Astrocyte (in vitro differentiated cells and primary cell): ENCODE measurements at regions not wholly inside any gene's neighbourhood (a gene's known extent, or its start where the extent isn't known, plus 50 kb on each side); places are given as distances from the start of the nearest gene placed in this dataset.

Source experiments
- DNase-seq: peaks from one replicate; pipeline ENCODE4 v3.0.0-alpha.2; 2010; ENCODE audit warnings: low read depth
- FAIRE-seq: peaks from 2 replicates; lab custom pipeline; 2011; peaks lifted over from hg19 to GRCh38; lab: Jason Lieb, UNC
- H2AFZ ChIP-seq: 2 replicates; pipeline ENCODE4 v1.6.0; 2012; ENCODE audit warnings: low read depth, low read length, inconsistent platforms
- H3K27ac ChIP-seq: 2 replicates; pipeline ENCODE4 v1.5.1; 2011; ENCODE audit warnings: low read depth, low read length, inconsistent platforms
- H3K27me3 ChIP-seq: 2 replicates; pipeline ENCODE4 v1.6.0; 2011; ENCODE audit warnings: low read length, inconsistent platforms; ENCODE audit not compliant: insufficient read depth
- H3K36me3 ChIP-seq: 2 replicates; pipeline ENCODE4 v1.5.1; 2011; ENCODE audit warnings: low read length, inconsistent platforms; ENCODE audit not compliant: insufficient read depth
- H3K4me1 ChIP-seq: 2 replicates; pipeline ENCODE4 v1.5.1; 2011; ENCODE audit warnings: low read length, inconsistent platforms; ENCODE audit not compliant: insufficient read depth
- H3K4me2 ChIP-seq: 2 replicates; pipeline ENCODE4 v1.6.0; 2012; ENCODE audit warnings: low read length, inconsistent platforms
- H3K4me3 ChIP-seq: 2 replicates; pipeline ENCODE4 v1.5.1; 2011; ENCODE audit warnings: low read depth, mild to moderate bottlenecking, low read length, inconsistent platforms; ENCODE audit not compliant: insufficient read depth
- H3K79me2 ChIP-seq: 2 replicates; pipeline ENCODE4 v1.6.0; 2012; ENCODE audit warnings: mild to moderate bottlenecking, low read length, inconsistent platforms; ENCODE audit not compliant: insufficient read depth
- H3K9ac ChIP-seq: 2 replicates; pipeline ENCODE4 v1.6.0; 2012; ENCODE audit warnings: mild to moderate bottlenecking, low read length, inconsistent platforms
- H3K9me3 ChIP-seq: 2 replicates; pipeline ENCODE4 v1.5.1; 2012; ENCODE audit warnings: low read depth, mild to moderate bottlenecking, low read length, inconsistent platforms; ENCODE audit not compliant: insufficient read depth
- H4K20me1 ChIP-seq: 2 replicates; pipeline ENCODE4 v1.6.0; 2012; ENCODE audit warnings: low read length, inconsistent platforms; ENCODE audit not compliant: insufficient read depth
- H3K27ac Mint-ChIP-seq: one replicate; pipeline ENCODE4 v1.8.0; 2021; ENCODE audit warnings: mild to moderate bottlenecking, mixed read lengths; ENCODE audit not compliant: unreplicated experiment
- H3K27me3 Mint-ChIP-seq: one replicate; pipeline ENCODE4 v1.8.0; 2021; ENCODE audit warnings: low read depth, mixed read lengths; ENCODE audit not compliant: unreplicated experiment
- H3K36me3 Mint-ChIP-seq: one replicate; pipeline ENCODE4 v1.8.0; 2021; ENCODE audit warnings: low read depth, mixed read lengths; ENCODE audit not compliant: unreplicated experiment
- H3K4me1 Mint-ChIP-seq: one replicate; pipeline ENCODE4 v1.8.0; 2021; ENCODE audit warnings: low read depth, mixed read lengths; ENCODE audit not compliant: unreplicated experiment
- H3K4me3 Mint-ChIP-seq: one replicate; pipeline ENCODE4 v1.8.0; 2021; ENCODE audit warnings: mild to moderate bottlenecking, moderate library complexity, mixed read lengths; ENCODE audit not compliant: unreplicated experiment
- H3K9me3 Mint-ChIP-seq: one replicate; pipeline ENCODE4 v1.8.0; 2021; ENCODE audit warnings: mild to moderate bottlenecking, mixed read lengths; ENCODE audit not compliant: unreplicated experiment
- EZH2 ChIP-seq: IDR thresholded peaks from 2 replicates; pipeline ENCODE4 v1.6.1; 2012; ENCODE audit warnings: mild to moderate bottlenecking, low read length, inconsistent platforms; ENCODE audit not compliant: insufficient read depth
- TF ChIP-seq, protein P1 (sequence below): IDR thresholded peaks from 2 replicates; pipeline ENCODE4 v1.5.1; 2011; ENCODE audit warnings: low read depth, mild to moderate bottlenecking, inconsistent platforms, low read length, moderate library complexity; ENCODE audit not compliant: insufficient read depth

DNA sequence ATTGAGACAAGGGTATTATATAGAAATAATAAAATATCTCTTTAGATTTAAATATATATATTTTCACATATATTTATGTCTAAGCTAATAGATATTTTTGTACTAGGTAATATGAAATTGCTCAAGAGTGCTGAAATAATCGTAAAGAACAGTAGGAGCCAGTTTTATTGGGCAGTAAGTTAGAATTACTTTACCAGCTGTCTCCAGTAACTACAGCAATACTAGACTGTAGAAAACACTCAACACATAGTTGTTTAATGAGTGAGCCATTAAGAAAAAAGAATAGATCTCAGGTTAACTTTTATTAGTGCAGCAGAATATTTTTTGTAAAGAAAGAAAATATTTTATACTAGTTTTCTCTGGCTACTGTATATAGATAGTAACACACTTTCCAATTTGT is 715.2 kb downstream of the TRIML1 start:
- Histone ChIP-seq H3K27me3 (no peaks in the 10 kb centered on the region), H3K4me2 (no peak overlapping the region), H3K36me3 (no peaks in the 10 kb centered on the region), H3K9ac (no peak overlapping the region), H3K27ac (no peak overlapping the region), H3K9me3 (no peaks in the 10 kb centered on the region), H4K20me1 (no peaks in the 10 kb centered on the region), H2AFZ (no peak overlapping the region), H3K4me1 (no peaks in the 10 kb centered on the region), H3K4me3 (no peak overlapping the region), H3K79me2 (no peaks in the 10 kb centered on the region)
- peaks cover 10% of the 10 kb centered on the region for H3K9me3 Mint-ChIP-seq
- no peaks in the 10 kb centered on the region for H3K27me3 Mint-ChIP-seq
- no peak overlapping the region for H3K4me3 Mint-ChIP-seq
- H3K36me3 Mint-ChIP-seq, result no peaks in the 10 kb centered on the region
- DNase-seq (no peak), FAIRE-seq (no peak)
- no peak overlapping the region for H3K27ac Mint-ChIP-seq
- H3K4me1 Mint-ChIP-seq, result peaks cover 2% of the 10 kb centered on the region
- TF ChIP-seq EZH2, result no peak
- TF ChIP-seq, protein P1, sequence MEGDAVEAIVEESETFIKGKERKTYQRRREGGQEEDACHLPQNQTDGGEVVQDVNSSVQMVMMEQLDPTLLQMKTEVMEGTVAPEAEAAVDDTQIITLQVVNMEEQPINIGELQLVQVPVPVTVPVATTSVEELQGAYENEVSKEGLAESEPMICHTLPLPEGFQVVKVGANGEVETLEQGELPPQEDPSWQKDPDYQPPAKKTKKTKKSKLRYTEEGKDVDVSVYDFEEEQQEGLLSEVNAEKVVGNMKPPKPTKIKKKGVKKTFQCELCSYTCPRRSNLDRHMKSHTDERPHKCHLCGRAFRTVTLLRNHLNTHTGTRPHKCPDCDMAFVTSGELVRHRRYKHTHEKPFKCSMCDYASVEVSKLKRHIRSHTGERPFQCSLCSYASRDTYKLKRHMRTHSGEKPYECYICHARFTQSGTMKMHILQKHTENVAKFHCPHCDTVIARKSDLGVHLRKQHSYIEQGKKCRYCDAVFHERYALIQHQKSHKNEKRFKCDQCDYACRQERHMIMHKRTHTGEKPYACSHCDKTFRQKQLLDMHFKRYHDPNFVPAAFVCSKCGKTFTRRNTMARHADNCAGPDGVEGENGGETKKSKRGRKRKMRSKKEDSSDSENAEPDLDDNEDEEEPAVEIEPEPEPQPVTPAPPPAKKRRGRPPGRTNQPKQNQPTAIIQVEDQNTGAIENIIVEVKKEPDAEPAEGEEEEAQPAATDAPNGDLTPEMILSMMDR, result no peak

DNA sequence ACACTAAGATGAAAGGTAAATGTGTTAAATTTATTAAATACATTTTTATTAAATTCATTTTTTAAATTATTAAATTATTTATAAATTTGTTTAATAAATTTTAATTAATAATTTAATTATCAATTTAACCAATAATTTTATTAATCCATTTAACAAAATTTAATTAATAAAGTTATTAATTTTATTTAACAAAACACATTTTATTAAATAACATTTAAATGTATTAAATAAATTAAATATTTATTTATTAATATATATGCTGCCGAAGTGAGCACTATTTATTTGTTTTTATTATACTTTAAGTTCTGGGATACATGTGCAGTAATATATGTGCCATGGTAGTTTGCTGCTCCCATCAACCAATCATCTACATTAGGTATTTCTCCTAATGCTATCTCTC is 719.5 kb downstream of the TRIML1 start:
- H3K79me2 ChIP-seq, result no peaks in the 10 kb centered on the region
- TF ChIP-seq, protein P1, result no peak
- no peak for TF ChIP-seq EZH2
- H3K27ac ChIP-seq, result no peak overlapping the region
- no peaks in the 10 kb centered on the region for H3K9me3 ChIP-seq
- Mint-ChIP-seq H3K9me3 (peaks cover 15% of the 10 kb centered on the region), H3K4me1 (peaks cover 2% of the 10 kb centered on the region), H3K27me3 (no peaks in the 10 kb centered on the region), H3K4me3 (no peak overlapping the region), H3K36me3 (no peaks in the 10 kb centered on the region), H3K27ac (no peak overlapping the region)
- H3K4me2 ChIP-seq, result no peak overlapping the region
- H3K9ac ChIP-seq, result no peak overlapping the region
- no peaks in the 10 kb centered on the region for H3K27me3 ChIP-seq
- no peaks in the 10 kb centered on the region for H3K36me3 ChIP-seq
- DNase-seq, result no peak
- H3K4me1 ChIP-seq, result no peaks in the 10 kb centered on the region
- no peak overlapping the region for H3K4me3 ChIP-seq
- no peak overlapping the region for H2AFZ ChIP-seq
- H4K20me1 ChIP-seq, result no peaks in the 10 kb centered on the region
- FAIRE-seq, result no peak

DNA sequence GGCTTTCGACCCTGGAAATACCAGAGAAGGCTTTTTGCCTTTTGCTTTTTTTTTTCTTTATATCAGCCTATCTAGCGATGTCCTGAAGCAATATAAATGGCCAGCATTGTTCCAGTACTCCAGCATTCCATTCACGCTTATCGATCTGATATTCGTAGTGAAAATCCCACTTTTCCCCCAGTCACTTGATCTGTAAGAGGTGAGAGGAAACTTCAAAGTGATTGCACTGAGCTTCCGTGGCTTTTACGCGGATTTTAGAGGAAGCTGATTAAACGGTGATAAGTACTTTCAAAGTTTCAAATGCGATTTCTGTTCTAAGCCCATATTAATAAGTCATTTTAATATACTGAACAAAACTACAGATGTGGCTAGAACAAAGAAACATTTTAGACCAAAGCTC is 725.5 kb downstream of the TRIML1 start:
- no peaks in the 10 kb centered on the region for H3K36me3 Mint-ChIP-seq
- FAIRE-seq, result no peak
- Histone ChIP-seq H3K27me3 (no peaks in the 10 kb centered on the region), H3K9me3 (no peaks in the 10 kb centered on the region), H3K4me2 (no peak overlapping the region), H3K4me1 (no peaks in the 10 kb centered on the region), H3K27ac (no peak overlapping the region), H3K36me3 (no peaks in the 10 kb centered on the region), H3K4me3 (no peak overlapping the region), H3K9ac (no peak overlapping the region), H4K20me1 (no peaks in the 10 kb centered on the region), H2AFZ (no peak overlapping the region), H3K79me2 (no peaks in the 10 kb centered on the region)
- no peak for TF ChIP-seq EZH2
- TF ChIP-seq, protein P1, result no peak
- H3K4me1 Mint-ChIP-seq, result no peaks in the 10 kb centered on the region
- H3K27me3 Mint-ChIP-seq, result no peaks in the 10 kb centered on the region
- H3K4me3 Mint-ChIP-seq, result no peak overlapping the region
- peaks cover 9% of the 10 kb centered on the region for H3K9me3 Mint-ChIP-seq
- H3K27ac Mint-ChIP-seq, result no peak overlapping the region
- DNase-seq, result no peak
